LNCaP clone FGC (cell line): ENCODE measurements at regions not wholly inside any gene's neighbourhood (a gene's known extent, or its start where the extent isn't known, plus 50 kb on each side); places are given as distances from the start of the nearest gene placed in this dataset.

Experiments
- DNase-seq: peaks from one replicate; pipeline ENCODE4 v3.0.0-alpha.2; 2011; ENCODE audit warnings: low read depth
- H3K4me3 ChIP-seq: 2 replicates; pipeline ENCODE4 v1.5.1; 2011; ENCODE audit warnings: mild to moderate bottlenecking, low read depth, low read length, control low read depth
- CTCF ChIP-seq: IDR thresholded peaks from 2 replicates; pipeline ENCODE4 v1.5.1; 2012; ENCODE audit warnings: mild to moderate bottlenecking; ENCODE audit not compliant: control insufficient read depth, insufficient read depth; ENCODE audit errors: extremely low read depth

- TF ChIP-seq CTCF = no peak
Observed at GRCh38 chr6:154945271-154945890, 49.7 kb upstream of the TIAM2 start.

More at GRCh38 chr6:154945271-154945890, 49.7 kb upstream of the TIAM2 start:
- H3K4me3 ChIP-seq = no peak overlapping the region
- DNase-seq = no peak
